Myocyte (in vitro differentiated cells): ENCODE measurements at regions not wholly inside any gene's neighbourhood (a gene's known extent, or its start where the extent isn't known, plus 50 kb on each side); places are given as distances from the start of the nearest gene placed in this dataset.
"Not testable (repeated sequence)": the region's sequence is repeated elsewhere in the genome, so short reads cannot be mapped to it uniquely, and the experiment has no call there.

Experiments used
- DNase-seq: peaks from one replicate; pipeline ENCODE4 v3.0.0-alpha.2; 2012; ENCODE audit warnings: low read depth

DNA sequence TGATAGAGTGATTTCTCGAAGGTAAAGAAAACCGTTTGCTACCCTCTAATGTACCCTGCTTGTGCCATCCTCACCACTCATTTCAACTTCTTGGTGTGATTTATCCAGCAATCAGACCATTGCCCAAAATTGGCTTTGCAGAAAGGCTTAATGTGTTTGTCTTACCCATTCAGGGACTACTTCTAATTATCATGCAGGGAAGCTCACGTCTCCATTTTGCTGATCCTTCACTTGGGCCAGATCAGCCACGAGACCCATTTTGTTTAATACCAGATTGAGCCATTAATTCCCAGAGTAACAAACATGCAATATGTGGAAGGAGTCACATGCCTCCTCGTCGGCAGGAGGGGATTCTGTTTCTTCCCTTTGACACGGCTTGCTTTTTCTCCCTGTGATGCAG lies 51.1 kb upstream of the CRY1 start:
- no peak for DNase-seq

DNA sequence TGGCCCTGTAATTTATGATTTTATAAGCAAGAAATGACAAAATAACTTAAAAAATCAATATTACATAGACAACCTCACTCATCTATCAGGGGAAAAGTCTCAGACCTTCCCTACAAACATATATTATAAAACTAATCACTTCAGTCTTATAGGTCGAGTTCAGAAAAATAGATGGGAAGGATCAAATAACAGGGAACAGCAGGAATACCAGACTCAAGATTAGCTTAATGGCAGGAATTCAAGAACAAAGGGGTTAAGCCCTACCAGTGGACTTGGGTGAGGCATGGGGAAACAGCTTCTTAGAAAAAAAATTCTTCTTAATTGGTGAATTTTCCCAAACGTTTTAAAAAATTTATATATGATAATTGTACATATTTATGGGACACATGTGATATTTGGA lies 51.6 kb upstream of the CRY1 start:
- no peak for DNase-seq

DNA sequence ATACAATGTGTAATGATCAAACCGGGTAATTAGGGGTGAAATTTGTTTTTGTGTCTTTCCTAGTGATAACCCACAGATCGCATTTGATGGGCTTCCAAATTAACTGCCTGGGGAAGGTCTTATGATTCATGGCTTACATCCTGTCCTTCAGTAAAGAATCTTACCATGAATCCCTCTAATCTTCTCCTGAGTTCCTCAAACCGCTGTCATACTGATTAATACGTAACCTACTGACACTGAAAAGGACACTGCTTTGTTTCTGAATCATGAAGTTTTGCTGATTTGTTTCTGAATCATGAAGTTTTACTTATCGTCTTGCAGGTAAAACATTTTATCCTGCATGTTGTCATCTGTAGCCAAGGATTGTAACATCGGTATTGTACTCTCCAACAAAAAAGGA lies 52.0 kb upstream of the CRY1 start:
- DNase-seq = no peak

DNA sequence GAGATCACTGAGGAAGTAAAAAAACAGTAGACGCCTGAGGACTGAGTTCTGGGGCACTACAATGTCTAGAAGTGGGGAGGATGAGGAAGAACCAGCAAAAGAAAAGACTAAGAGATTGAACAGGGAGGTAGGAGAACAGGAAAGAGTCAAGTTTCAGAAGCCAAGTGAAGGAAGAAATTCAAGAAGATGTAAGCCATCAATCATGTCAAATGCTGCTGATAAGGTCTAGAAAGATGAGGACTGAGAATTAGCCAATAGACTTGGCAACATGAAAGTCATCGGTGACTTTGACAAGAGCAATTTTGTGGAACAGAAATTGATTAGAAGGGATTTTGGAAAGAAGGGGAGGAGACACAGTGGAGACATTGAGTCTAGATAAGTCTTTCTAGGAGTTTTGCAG lies 54.8 kb upstream of the CRY1 start:
- DNase-seq = no peak

DNA sequence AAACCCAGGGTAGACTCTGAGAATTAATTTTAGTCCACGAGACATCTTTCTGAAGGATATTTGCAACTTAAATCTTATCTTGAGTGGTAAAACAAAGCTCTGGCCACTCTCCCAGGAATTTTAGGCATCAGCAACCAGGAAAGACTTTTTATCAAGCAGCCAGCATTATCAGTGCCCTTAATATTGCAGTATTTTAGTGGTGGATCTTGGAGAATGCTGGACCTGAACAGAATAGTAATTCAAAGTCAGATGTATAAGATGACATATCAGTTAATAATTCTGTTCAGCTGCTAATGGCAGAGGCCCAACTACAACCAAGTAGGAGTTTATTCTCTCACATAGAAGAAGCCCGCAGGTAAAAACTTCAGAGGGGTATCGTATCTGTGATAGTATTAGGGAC lies 59.0 kb upstream of the CRY1 start:
- DNase-seq = no peak

DNA sequence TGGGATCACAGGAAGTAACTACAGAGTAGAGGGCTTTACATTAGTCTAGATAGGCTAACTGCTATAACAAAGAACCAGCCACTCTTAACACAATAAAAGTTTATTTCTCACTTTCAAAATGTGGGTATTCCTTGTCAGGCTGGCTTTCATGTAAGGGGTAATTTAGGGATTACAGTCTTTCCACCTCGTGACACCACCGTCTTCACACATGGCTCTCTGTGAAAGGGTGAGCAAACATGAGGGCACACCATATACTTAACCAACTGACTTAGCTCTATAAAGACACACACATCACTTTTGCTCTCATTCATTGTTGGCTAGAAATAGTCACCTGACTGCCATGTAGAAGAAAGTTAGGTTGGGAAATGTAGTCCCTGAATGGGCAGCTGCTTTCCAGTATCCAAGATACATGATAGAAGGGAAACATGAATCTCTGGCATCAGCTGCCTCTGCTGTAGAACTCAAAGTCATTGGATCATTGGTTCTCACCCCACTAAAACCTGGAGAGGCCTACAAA lies 66.1 kb upstream of the CRY1 start:
- DNase-seq = no peak

DNA sequence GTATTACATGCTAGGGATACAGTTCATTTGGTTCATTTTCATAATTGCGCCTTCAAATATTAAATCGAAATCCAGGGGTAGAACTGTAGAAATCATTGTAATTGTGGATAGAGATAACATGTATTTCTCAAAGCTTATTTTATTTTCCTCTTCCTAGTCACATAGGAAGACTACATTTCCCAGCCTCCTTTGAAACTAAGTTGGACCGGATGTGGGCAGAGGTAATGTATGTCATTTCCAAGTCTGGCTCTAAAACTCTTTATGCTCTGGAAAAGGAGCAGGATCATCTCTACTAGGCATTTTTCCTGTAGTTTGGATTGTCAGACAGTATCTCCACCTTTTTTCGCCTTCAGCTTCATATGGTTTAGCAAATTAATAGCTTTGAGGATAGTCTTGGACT lies 70.1 kb upstream of the CRY1 start:
- DNase-seq = no peak

DNA sequence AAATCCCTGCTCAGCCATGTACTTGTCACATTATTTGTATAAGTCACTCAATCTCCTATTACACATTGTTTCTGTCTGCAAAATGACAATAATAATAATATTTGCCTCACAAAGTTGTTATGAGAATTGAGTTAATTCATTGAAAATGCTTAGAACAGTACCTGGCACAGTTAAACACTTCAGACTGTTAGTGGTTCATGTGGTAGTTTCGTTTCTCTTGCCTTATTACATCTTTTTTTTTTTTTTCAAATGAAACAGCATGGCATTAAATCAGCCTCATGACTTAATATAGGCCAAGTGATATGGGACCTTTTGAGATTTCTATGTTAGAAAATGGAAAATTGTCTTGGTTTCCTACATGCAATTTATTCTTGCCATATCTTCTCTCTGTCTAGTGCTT lies 71.0 kb upstream of the CRY1 start:
- DNase-seq = no peak

DNA sequence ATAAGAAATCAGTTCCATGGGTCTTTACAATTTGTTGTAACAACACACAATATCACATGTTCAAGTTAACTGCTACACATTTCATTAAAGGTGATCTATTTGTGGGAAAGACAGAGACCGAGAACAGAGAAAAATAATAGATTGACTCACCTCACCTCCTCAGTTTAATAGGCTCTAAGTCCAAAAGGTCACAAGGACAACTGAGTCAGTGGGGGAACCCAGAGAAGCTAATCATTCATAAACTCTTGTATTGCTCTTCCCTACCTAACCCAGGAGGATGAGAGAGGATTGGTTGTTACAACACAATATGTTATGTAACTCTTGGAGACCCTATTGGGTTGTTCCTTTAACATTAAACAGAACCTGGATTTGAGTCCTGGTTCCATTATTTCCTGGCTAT lies 72.2 kb upstream of the CRY1 start:
- no peak for DNase-seq

DNA sequence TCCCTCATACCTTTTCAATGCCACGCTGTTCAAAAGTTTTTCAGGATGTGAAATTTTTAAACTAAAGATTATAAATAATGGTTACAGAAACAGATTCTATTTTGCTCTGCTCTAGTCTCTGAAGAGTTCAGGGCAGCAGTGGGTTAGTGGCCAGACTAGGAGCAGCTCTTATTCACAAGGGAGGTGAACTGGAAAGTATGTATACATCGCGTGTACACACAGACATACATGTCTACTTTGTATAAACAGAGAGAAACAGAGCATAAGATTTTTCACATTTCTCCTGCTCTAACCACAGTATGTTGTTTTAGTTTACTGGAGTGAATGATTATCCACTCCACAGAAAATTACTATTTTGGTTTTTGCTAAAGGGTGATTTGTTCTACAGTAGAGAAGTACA lies 74.4 kb upstream of the CRY1 start:
- DNase-seq = no peak

DNA sequence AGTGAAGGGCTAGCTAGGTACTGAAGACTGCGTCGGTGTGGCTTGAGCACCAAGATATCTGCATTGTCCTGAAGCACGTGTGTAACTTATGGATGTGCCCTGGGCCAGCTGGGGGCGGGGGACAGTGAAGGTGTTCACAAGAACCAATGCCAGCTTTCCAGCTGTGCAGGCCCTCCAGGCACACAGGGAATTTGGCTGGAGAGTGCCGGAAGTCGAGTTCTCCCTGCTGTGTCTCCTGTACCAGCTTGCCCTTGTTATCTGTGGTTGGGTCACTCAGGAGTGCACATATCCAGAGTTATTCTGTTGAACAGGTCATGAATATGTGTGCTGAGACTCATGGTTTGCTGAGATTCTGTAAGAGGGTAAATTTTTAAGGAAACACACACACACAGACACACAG lies 75.9 kb upstream of the CRY1 start:
- DNase-seq = no peak

DNA sequence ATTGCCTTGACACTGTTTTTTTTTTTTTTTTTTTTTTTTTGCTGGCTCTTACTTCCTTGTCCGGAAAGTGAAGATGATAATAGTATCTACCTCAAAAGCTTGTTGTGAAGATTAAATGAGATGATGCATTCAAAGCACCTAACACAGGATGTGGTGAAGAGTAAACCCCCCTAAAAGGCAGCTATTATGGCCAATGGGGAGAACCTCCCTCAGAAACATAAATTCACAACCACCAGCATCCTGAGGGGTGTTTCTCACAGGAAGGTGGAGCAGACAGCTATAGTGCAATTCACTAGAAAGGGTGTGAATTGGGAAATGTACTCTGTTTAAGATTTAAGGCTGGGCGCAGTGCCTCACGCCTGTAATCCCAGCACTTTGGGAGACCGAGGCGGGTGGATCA lies 85.4 kb upstream of the CRY1 start:
- DNase-seq = no peak

DNA sequence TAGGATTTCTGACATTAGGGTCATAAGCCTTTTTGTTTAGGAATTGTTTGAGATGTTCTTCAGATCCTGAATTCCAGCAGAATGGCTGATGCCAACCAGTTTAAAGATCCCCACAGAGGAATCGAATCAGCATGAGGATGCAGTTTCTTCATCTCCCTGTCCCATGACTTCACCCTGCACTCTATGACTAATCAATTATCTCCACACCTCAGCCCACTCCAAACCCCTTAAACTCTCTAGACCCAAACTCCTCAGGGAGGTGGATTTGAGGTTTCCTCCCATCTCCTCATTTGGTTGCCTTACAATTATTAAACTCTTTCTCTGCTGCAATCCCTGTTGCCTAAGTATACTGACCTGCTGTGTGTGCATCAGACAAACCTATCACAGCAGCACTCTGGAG lies 86.5 kb upstream of the CRY1 start:
- DNase-seq = no peak

DNA sequence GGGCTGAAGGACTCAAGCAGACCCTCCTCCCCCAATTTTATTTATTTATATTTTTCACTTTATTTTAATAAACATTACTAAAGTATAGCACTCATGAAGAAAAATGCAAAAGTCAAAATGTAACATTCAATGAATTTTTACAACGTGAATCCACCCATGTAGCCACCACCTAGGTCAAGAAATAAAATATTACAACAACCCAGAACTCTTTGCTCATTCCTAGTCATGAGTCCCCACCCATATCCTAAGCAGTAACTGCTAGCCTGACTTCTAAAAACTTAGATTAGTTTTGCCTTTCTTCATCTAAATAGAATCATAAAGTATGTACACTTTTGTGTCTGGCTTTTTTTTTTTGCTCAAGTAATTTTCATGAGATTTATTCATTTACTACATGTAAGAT lies 86.9 kb upstream of the CRY1 start:
- DNase-seq = no peak

DNA sequence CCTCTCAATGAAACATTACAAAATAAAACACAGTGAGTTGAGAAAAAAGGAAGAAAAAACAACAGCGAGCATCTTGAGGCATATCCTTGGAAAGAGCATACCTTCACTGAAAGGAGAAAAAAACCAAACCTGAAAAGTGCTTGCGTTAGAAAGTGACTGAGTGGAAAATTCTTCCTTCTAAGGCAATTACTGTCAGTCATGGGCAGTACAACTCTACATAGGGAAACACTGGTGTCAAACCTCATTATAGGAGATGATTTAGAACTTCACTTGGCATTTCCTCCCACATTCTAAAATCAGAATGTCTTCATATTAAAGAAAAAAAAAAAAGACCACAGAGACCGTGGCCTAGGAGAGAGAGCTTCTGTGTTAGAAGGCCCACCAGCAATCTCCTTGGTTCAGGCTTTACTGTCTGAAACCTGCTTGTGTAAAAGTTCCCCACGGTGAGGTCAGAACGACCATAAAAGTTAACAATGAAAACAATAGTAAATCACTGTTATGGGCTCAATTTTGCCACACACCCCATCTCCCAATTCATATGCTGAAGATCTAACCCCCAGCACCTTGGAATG lies 91.1 kb upstream of the CRY1 start:
- no peak for DNase-seq

DNA sequence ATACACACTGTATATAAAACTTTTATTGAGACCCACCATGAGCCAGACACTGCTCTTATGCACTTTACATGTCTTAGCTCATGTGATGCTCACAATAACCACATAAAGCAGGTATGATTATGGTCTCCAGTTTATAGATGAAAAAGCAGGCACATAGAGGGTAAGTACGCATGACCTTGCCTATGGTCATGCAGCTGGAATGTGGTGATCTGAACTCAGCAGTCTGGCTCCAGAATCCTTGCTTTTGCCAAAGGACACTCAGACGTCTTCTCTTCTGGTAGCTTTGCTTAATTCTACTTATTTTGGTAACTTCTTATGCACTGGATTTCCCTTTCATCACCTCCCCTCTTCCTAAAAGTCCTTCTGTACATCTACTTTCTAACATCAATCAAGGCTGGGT lies 103.3 kb upstream of the CRY1 start:
- no peak for DNase-seq

DNA sequence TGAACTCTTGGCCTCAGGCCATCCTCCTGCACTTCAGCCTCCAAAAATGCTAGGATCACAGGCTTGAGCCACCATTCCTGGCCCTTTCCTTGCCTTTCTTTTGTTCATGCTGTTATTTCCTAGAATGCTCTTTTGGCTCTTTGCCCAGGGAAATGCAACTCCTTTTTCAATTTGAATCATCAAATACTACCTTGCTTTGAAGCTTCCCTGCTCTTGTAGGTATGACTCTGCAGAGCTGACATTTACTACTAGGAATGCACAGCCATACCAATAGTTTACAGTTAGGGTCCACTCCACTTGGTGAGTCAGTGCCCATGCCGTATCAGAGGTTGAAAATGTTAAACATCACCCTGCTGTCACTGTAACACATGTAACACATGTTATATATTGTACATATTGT lies 107.0 kb upstream of the CRY1 start:
- DNase-seq = no peak

DNA sequence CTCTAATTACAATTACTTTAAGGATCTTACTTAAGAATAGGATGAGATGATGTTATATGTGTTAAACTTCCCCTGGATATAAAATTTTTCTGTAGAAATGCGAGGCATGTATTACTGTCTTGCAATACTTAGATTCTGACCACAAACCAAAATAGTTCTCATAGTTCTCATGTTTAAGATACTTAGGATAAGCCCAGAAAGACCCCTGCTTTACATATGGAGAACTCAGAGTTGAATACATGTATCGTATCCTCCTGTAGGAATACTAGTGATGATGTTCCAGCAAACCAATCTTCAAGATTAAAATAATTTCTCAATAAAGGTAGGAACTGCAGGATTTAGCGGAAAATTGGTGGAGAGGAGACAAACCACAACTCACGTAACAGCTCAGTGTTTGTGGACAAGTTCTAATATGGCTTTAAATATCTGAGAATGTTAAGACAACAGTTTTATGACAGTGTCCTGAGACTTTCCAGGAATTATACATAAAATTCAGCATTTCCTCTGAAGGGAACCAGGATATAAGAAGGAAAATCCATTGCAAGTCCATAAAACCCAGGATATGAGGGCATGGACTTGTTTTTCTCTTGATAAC lies 114.7 kb upstream of the CRY1 start:
- no peak for DNase-seq

DNA sequence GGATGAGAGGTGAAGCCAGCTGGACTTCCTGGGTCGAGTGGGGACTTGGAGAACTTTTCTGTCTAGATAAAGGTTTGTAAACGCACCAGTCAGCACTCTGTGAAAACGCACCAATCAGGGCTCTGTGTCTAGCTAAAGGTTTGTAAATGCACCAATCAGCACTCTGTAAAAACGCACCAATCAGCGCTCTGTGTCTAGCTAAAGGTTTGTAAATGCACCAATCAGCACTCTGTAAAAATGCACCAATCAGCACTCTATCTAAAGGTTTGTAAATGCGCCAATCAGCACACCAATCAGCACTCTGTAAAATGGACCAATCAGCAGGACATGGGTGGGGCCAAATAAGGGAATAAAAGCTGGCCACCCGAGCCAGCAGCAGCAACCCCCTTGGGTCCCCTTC lies 116.4 kb upstream of the CRY1 start:
- not testable (repeated sequence) for DNase-seq

DNA sequence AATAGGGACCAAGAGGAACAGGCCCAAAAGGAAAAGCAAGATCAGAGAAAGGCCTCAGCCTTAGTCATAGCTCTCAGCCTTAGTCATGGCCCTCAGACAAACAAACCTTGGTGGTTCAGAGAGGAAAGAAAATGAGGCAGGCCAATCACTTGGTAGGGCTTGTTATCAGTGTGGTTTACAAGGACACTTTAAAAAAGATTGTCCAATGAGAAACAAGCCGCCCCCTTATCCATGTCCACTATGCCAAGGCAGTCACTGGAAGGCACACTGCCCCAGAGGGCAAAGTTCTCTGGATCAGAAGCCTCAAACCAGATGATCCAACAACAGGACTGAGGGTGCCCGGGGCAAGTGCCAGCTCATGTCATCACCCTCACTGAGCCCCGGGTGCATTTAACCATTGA lies 121.0 kb upstream of the CRY1 start:
- DNase-seq = not testable (repeated sequence)

DNA sequence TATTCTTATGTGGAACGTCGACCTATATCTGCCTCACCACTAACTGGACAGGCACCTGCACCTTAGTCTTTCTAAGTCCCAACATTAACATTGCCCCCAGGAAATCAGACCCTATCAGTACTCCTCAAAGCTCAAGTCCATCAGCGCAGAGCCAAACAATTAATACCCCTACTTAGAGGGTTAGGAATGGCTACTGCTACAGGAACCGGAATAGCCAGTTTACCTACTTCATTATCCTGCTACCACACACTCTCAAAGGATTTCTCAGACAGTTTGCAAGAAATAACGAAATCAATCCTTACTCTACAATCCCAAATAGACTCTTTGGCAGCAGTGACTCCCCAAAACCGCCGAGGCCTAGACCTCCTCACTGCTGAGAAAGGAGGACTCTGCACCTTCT lies 123.1 kb upstream of the CRY1 start:
- DNase-seq = not testable (repeated sequence)

DNA sequence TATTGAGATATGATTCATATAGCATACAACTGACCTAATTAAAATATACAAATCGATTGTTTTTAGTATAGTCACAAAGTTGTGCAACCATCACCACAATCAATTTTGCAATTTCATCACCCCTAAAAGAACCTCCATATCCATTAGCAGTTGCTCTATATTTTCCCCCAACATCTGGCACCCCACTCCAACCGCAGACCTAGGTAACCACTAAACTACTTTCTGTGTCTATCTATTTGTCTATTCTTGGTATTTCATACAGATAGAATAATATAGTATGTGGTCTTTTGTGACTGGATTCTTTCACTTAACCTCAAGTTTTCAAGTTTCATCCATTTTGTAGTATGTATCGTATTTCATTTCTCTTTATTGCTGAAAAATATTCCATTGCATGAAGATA lies 126.0 kb upstream of the CRY1 start:
- DNase-seq = no peak

DNA sequence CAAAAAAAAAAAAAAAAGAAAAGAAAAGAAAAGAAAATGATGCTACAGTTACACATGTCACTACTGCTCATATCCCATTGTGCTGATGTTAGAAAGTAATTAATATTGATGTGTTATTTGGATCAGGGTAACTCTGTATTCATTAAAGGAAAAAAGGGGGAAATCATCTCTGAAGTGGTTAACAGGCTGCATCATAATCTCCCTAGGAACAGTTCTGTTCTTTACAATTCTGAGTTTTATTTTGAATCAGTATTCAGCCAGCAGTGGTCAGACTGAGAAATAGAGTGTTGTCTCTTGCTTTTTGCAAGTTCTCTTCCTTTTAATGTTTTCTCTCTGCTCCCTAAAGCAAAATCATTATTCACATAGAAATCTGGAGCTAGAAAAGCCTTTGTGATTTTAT lies 128.6 kb upstream of the CRY1 start:
- no peak for DNase-seq

DNA sequence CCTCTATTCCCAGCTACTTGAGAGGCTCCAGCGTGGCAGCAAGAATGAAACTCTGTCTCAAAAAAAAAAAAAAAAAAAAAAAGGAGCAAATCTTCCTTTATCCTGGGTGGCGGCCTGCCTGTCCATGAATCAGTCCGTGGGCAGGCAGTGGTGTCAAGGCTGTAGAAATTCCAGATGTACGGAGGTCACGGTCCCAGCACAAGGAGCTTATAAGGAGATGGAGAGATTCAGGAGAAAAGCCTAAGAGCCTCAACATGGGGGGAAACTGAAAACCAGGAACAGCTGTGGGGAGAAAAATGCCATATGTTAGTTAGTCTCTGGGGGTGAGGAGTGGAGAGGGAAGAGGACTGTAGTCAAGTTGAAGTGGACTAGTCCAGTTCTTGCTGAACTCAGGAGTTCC lies 130.5 kb upstream of the CRY1 start:
- no peak for DNase-seq
